ENCODE measurements at regions not wholly inside any gene's neighbourhood (a gene's known extent, or its start where the extent isn't known, plus 50 kb on each side); places are given as distances from the start of the nearest gene placed in this dataset.
A peak's percentile ranks its signal among the peaks of the same experiment; 100 is the strongest.

- DNase-seq (ENCODE audit: low read depth in 4 of 4, low spot score in 2 of 4), result no peak
These were observed 626.4 kb downstream of the BRD1 start for GRCh38 chr22:49201046-49201970.

GRCh38 chr22:49199224-49199623, 628.4 kb downstream of the BRD1 start:
- DNase-seq (ENCODE audit: low read depth in 4 of 4, low spot score in 2 of 4), result no peak

- no peak for DNase-seq (ENCODE audit: low read depth in 4 of 4, low spot score in 2 of 4)
These were observed 629.0 kb downstream of the BRD1 start for GRCh38 chr22:49198705-49199084.

GRCh38 chr22:49197986-49198704, 629.5 kb downstream of the BRD1 start:
- DNase-seq (ENCODE audit: low read depth in 4 of 4, low spot score in 2 of 4), result no peak

- peak in 1 of 4 donors; percentile 3 for DNase-seq (ENCODE audit: low read depth in 4 of 4, low spot score in 2 of 4)
These were observed 630.2 kb downstream of the BRD1 start for GRCh38 chr22:49197505-49197904.

GRCh38 chr22:49196046-49196511, 631.6 kb downstream of the BRD1 start:
- DNase-seq (ENCODE audit: low read depth in 4 of 4, low spot score in 2 of 4), result no peak

GRCh38 chr22:49195636-49196035, 632.0 kb downstream of the BRD1 start:
- DNase-seq (ENCODE audit: low read depth in 4 of 4, low spot score in 2 of 4), result no peak

GRCh38 chr22:49193901-49194465, 633.7 kb downstream of the BRD1 start:
- no peak for DNase-seq (ENCODE audit: low read depth in 4 of 4, low spot score in 2 of 4)

GRCh38 chr22:49193348-49193747, 634.3 kb downstream of the BRD1 start:
- no peak for DNase-seq (ENCODE audit: low read depth in 4 of 4, low spot score in 2 of 4)

- DNase-seq (ENCODE audit: low read depth in 4 of 4, low spot score in 2 of 4), result no peak
These were observed 634.8 kb downstream of the BRD1 start for GRCh38 chr22:49192857-49193250.

GRCh38 chr22:49192180-49192856, 635.4 kb downstream of the BRD1 start:
- DNase-seq (ENCODE audit: low read depth in 4 of 4, low spot score in 2 of 4), result no peak

- DNase-seq (ENCODE audit: low read depth in 4 of 4, low spot score in 2 of 4), result no peak
These were observed 636.1 kb downstream of the BRD1 start for GRCh38 chr22:49191506-49191980.

GRCh38 chr22:49190816-49191505, 636.7 kb downstream of the BRD1 start:
- no peak for DNase-seq (ENCODE audit: low read depth in 4 of 4, low spot score in 2 of 4)

GRCh38 chr22:49189871-49190270, 637.8 kb downstream of the BRD1 start:
- no peak for DNase-seq (ENCODE audit: low read depth in 4 of 4, low spot score in 2 of 4)

GRCh38 chr22:49188591-49188990, 639.1 kb downstream of the BRD1 start:
- no peak for DNase-seq (ENCODE audit: low read depth in 4 of 4, low spot score in 2 of 4)

GRCh38 chr22:49188091-49188490, 639.6 kb downstream of the BRD1 start:
- DNase-seq (ENCODE audit: low read depth in 4 of 4, low spot score in 2 of 4), result no peak

- no peak for DNase-seq (ENCODE audit: low read depth in 4 of 4, low spot score in 2 of 4)
These were observed 640.9 kb downstream of the BRD1 start for GRCh38 chr22:49186762-49187161.

GRCh38 chr22:49186293-49186692, 641.4 kb downstream of the BRD1 start:
- no peak for DNase-seq (ENCODE audit: low read depth in 4 of 4, low spot score in 2 of 4)

- no peak for DNase-seq (ENCODE audit: low read depth in 4 of 4, low spot score in 2 of 4)
These were observed 642.2 kb downstream of the BRD1 start for GRCh38 chr22:49185312-49185969.

GRCh38 chr22:49184736-49185135, 642.9 kb downstream of the BRD1 start:
- no peak for DNase-seq (ENCODE audit: low read depth in 4 of 4, low spot score in 2 of 4)

Measured in left renal cortex interstitium (tissue), 4 donors.